MM.1S (cell line): ENCODE measurements at regions not wholly inside any gene's neighbourhood (a gene's known extent, or its start where the extent isn't known, plus 50 kb on each side); places are given as distances from the start of the nearest gene placed in this dataset.

Experiments
- DNase-seq: peaks from one replicate; pipeline ENCODE4 v3.0.0-alpha.2; 2015
- H2AFZ ChIP-seq: fragments of 300-600 bp; sonication (generic); 2 replicates; pipeline ENCODE4 v1.6.0; 2016; ENCODE audit warnings: antibody characterized with exemption, low read length
- H3F3A ChIP-seq: fragments of 300-600 bp; sonication (generic); 2 replicates; pipeline ENCODE4 v1.6.1; 2016; ENCODE audit warnings: mild to moderate bottlenecking, antibody characterized with exemption, low read length, moderate library complexity, mixed read lengths; ENCODE audit not compliant: insufficient read depth
- H3K27ac ChIP-seq: fragments of 300-600 bp; sonication (generic); 2 replicates; pipeline ENCODE4 v1.5.1; 2016; ENCODE audit warnings: mild to moderate bottlenecking, low read length
- H3K27me3 ChIP-seq: fragments of 300-600 bp; sonication (generic); replicated peaks from 2 replicates; pipeline ENCODE4 v1.6.0; 2016; ENCODE audit warnings: low read length; ENCODE audit not compliant: insufficient read depth
- H3K36me3 ChIP-seq: fragments of 300-600 bp; sonication (generic); replicated peaks from 2 replicates; pipeline ENCODE4 v1.6.1; 2016; ENCODE audit warnings: mild to moderate bottlenecking, low read length, mixed read lengths; ENCODE audit not compliant: insufficient read depth
- H3K4me1 ChIP-seq: fragments of 300-600 bp; sonication (generic); 2 replicates; pipeline ENCODE4 v1.6.1; 2016; ENCODE audit warnings: low read length, mixed read lengths
- H3K4me2 ChIP-seq: fragments of 300-600 bp; sonication (generic); 2 replicates; pipeline ENCODE4 v1.6.0; 2016; ENCODE audit warnings: low read depth, low read length
- H3K4me3 ChIP-seq: fragments of 300-600 bp; sonication (generic); 2 replicates; pipeline ENCODE4 v1.5.1; 2016; ENCODE audit warnings: low read length, mixed read lengths
- H3K79me2 ChIP-seq: fragments of 300-600 bp; sonication (generic); 2 replicates; pipeline ENCODE4 v1.6.1; 2016; ENCODE audit warnings: mixed run types, low read length, mixed read lengths
- H3K9ac ChIP-seq: fragments of 300-600 bp; sonication (generic); 2 replicates; pipeline ENCODE4 v1.6.1; 2016; ENCODE audit warnings: low read length, mixed read lengths
- H3K9me2 ChIP-seq: fragments of 300-600 bp; sonication (generic); replicated peaks from 2 replicates; pipeline ENCODE4 v1.6.1; 2016; ENCODE audit warnings: mild to moderate bottlenecking, low read length, mixed read lengths; ENCODE audit not compliant: insufficient read depth
- H3K9me3 ChIP-seq: fragments of 300-600 bp; sonication (generic); replicated peaks from 2 replicates; pipeline ENCODE4 v1.6.1; 2016; ENCODE audit warnings: mild to moderate bottlenecking, low read length, mixed read lengths; ENCODE audit not compliant: insufficient read depth
- H4K20me1 ChIP-seq: fragments of 300-600 bp; sonication (generic); 2 replicates; pipeline ENCODE4 v1.6.1; 2016; ENCODE audit warnings: mild to moderate bottlenecking, low read length, moderate library complexity, mixed read lengths; ENCODE audit not compliant: insufficient read depth
- EZH2 ChIP-seq: fragments of 300-600 bp; sonication (generic); optimal IDR thresholded peaks from 2 replicates; pipeline ENCODE3; 2017; ENCODE audit warnings: low read depth, mild to moderate bottlenecking, antibody characterized with exemption, low read length, mixed read lengths
- EZH2phosphoT487 ChIP-seq: fragments of 300-600 bp; sonication (generic); IDR thresholded peaks from 2 replicates; pipeline ENCODE4 v1.6.1; 2018; ENCODE audit warnings: antibody characterized with exemption, low read length
- TF ChIP-seq, protein P1 (sequence below): fragments of 300-600 bp; sonication (generic); IDR thresholded peaks from 2 replicates; pipeline ENCODE4 v1.5.1; 2016; ENCODE audit warnings: antibody characterized with exemption, low read length, mixed read lengths

GRCh38 chr1:118744420-118744819 is 243.7 kb downstream of the TBX15 start:
- no peak for DNase-seq
- H3K9me3 ChIP-seq, result no peaks in the 10 kb centered on the region
- no peaks in the 10 kb centered on the region for H3K4me1 ChIP-seq
- H3K4me3 ChIP-seq, result no peak overlapping the region
- H3K27me3 ChIP-seq, result no peaks in the 10 kb centered on the region
- no peak overlapping the region for H3K27ac ChIP-seq
- H3K4me2 ChIP-seq, result no peak overlapping the region
- H3K79me2 ChIP-seq, result no peaks in the 10 kb centered on the region
- H3F3A ChIP-seq, result no peaks in the 10 kb centered on the region
- no peaks in the 10 kb centered on the region for H4K20me1 ChIP-seq
- H3K9ac ChIP-seq, result no peak overlapping the region
- H3K36me3 ChIP-seq, result no peaks in the 10 kb centered on the region
- H2AFZ ChIP-seq, result no peak overlapping the region
- TF ChIP-seq EZH2 (no peak), EZH2phosphoT487 (no peak)
- TF ChIP-seq, protein P1, sequence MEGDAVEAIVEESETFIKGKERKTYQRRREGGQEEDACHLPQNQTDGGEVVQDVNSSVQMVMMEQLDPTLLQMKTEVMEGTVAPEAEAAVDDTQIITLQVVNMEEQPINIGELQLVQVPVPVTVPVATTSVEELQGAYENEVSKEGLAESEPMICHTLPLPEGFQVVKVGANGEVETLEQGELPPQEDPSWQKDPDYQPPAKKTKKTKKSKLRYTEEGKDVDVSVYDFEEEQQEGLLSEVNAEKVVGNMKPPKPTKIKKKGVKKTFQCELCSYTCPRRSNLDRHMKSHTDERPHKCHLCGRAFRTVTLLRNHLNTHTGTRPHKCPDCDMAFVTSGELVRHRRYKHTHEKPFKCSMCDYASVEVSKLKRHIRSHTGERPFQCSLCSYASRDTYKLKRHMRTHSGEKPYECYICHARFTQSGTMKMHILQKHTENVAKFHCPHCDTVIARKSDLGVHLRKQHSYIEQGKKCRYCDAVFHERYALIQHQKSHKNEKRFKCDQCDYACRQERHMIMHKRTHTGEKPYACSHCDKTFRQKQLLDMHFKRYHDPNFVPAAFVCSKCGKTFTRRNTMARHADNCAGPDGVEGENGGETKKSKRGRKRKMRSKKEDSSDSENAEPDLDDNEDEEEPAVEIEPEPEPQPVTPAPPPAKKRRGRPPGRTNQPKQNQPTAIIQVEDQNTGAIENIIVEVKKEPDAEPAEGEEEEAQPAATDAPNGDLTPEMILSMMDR, result no peak
- no peaks in the 10 kb centered on the region for H3K9me2 ChIP-seq

- H3K27me3 ChIP-seq, result no peaks in the 10 kb centered on the region
- H4K20me1 ChIP-seq, result no peaks in the 10 kb centered on the region
- H2AFZ ChIP-seq, result no peak overlapping the region
- DNase-seq, result no peak
- H3K9ac ChIP-seq, result no peak overlapping the region
- H3K79me2 ChIP-seq, result no peaks in the 10 kb centered on the region
- H3K9me3 ChIP-seq, result no peaks in the 10 kb centered on the region
- H3F3A ChIP-seq, result no peaks in the 10 kb centered on the region
- no peaks in the 10 kb centered on the region for H3K9me2 ChIP-seq
- H3K4me3 ChIP-seq, result no peak overlapping the region
- H3K36me3 ChIP-seq, result no peaks in the 10 kb centered on the region
- TF ChIP-seq EZH2phosphoT487 (no peak), EZH2 (no peak)
- TF ChIP-seq, protein P1, result no peak
- no peak overlapping the region for H3K4me2 ChIP-seq
- H3K27ac ChIP-seq, result no peak overlapping the region
- H3K4me1 ChIP-seq, result no peaks in the 10 kb centered on the region
Measured at GRCh38 chr1:118739501-118739900, 248.6 kb downstream of the TBX15 start.

GRCh38 chr1:118736322-118736721 is 251.8 kb downstream of the TBX15 start:
- Histone ChIP-seq H3K27me3 (no peaks in the 10 kb centered on the region), H4K20me1 (no peaks in the 10 kb centered on the region), H3K4me1 (no peaks in the 10 kb centered on the region), H3K27ac (no peak overlapping the region), H3K4me2 (no peak overlapping the region), H3K36me3 (no peaks in the 10 kb centered on the region), H3K79me2 (no peaks in the 10 kb centered on the region), H3K4me3 (no peak overlapping the region), H3K9me2 (no peaks in the 10 kb centered on the region), H2AFZ (no peak overlapping the region), H3F3A (no peaks in the 10 kb centered on the region), H3K9ac (no peak overlapping the region), H3K9me3 (no peaks in the 10 kb centered on the region)
- TF ChIP-seq EZH2 (no peak), EZH2phosphoT487 (no peak)
- TF ChIP-seq, protein P1, result no peak
- no peak for DNase-seq
